ENCODE measurements at regions not wholly inside any gene's neighbourhood (a gene's known extent, or its start where the extent isn't known, plus 50 kb on each side); places are given as distances from the start of the nearest gene placed in this dataset.

GRCh38 chr13:112320303-112320702 is 55.9 kb upstream of the SPACA7 start (continued):
- TF ChIP-seq ASH2L (IDR thresholded peaks at IDR 0.05; ENCODE audit: low read length) (no peak), KDM5A (IDR thresholded peaks at IDR 0.05; ENCODE audit: low read length) (no peak), SIN3A (conservative IDR thresholded peaks at IDR 0.05 in 1 of 2, IDR thresholded peaks at IDR 0.05 in 1 of 2; ENCODE audit: low read depth in 1 of 2, low read length in 2 of 2) (no peak), ATF3 (IDR thresholded peaks at IDR 0.05; ENCODE audit: insufficient read depth, low read depth, low read length) (no peak), CHD2 (IDR thresholded peaks at IDR 0.05; ENCODE audit: low read length) (no peak), SP2 (IDR thresholded peaks at IDR 0.05; ENCODE audit: low read length) (no peak), SUZ12 (IDR thresholded peaks at IDR 0.05; ENCODE audit: low read length) (no peak)
